Gastrocnemius medialis (tissue), 4 donors: ENCODE measurements at regions not wholly inside any gene's neighbourhood (a gene's known extent, or its start where the extent isn't known, plus 50 kb on each side); places are given as distances from the start of the nearest gene placed in this dataset.

Experiments
- POLR2A ChIP-seq, 2 donors: fragments of 450-650 bp; IDR thresholded peaks; one replicate each; pipeline ENCODE4 v1.6.1; 2017; ENCODE audit warnings: antibody characterized with exemption in 2 of 2, mild to moderate bottlenecking in 2 of 2, moderate library complexity in 2 of 2
- TF ChIP-seq, protein P1 (sequence below), 5 experiments: fragments of 450-650 bp in 3 of 5; fragments of 200-600 bp in 2 of 5; sonication (generic) in 2 of 5; IDR thresholded peaks in 4 of 5; conservative IDR thresholded peaks in 1 of 5; 1 replicate in 4 of 5; 2 replicates in 1 of 5; pipeline ENCODE4 v1.5.1; 2016 to 2019; ENCODE audit warnings: antibody characterized with exemption in 5 of 5, mild to moderate bottlenecking in 3 of 5, moderate library complexity in 3 of 5

DNA sequence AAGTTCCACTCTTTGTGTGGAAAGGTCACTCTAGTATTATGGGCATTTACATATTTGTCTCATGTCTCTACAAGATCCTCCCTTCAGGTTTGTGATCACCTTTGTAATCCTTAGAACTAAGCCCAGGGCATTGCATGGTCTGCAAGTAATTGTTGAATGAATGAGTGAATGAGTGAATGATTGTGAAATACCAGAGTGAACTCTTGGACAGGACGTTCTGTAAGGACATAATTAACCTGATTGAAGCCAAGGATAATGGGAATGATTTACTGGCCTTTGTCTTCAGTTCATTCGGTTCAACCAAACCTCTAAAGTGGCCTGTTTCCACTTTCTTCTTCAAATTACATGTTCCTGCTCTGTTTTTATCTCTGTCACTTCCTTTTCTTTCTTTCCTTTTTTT lies 83.0 kb upstream of the TSPAN2 start:
- TF ChIP-seq, protein P1, sequence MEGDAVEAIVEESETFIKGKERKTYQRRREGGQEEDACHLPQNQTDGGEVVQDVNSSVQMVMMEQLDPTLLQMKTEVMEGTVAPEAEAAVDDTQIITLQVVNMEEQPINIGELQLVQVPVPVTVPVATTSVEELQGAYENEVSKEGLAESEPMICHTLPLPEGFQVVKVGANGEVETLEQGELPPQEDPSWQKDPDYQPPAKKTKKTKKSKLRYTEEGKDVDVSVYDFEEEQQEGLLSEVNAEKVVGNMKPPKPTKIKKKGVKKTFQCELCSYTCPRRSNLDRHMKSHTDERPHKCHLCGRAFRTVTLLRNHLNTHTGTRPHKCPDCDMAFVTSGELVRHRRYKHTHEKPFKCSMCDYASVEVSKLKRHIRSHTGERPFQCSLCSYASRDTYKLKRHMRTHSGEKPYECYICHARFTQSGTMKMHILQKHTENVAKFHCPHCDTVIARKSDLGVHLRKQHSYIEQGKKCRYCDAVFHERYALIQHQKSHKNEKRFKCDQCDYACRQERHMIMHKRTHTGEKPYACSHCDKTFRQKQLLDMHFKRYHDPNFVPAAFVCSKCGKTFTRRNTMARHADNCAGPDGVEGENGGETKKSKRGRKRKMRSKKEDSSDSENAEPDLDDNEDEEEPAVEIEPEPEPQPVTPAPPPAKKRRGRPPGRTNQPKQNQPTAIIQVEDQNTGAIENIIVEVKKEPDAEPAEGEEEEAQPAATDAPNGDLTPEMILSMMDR (IDR thresholded peaks at IDR 0.05 in 4 of 5, conservative IDR thresholded peaks at IDR 0.05 in 1 of 5), result no peak
- no peak for TF ChIP-seq POLR2A (IDR thresholded peaks at IDR 0.05)
